WTC11 (cell line): ENCODE measurements at regions not wholly inside any gene's neighbourhood (a gene's known extent, or its start where the extent isn't known, plus 50 kb on each side); places are given as distances from the start of the nearest gene placed in this dataset.

ENCODE experiments used
- ATAC-seq: fragments of 200-7000 bp; cut with Tn5 transposase; 2 replicates; pipeline ENCODE4 v1.10.0; 2021; ENCODE audit warnings: mild to moderate bottlenecking, moderate library complexity
- CTCF ChIA-PET: fragments of 300-600 bp; sonication (Branson Sonifier 250); formaldehyde crosslinking; loops from one replicate; lab custom pipeline; 2021; ENCODE audit warnings: antibody characterized with exemption; lab: Charles Lee
- POLR2A ChIA-PET: fragments of 350-600 bp; sonication (Branson Sonifier 250); formaldehyde crosslinking; loops from one replicate; lab custom pipeline; 2021; ENCODE audit warnings: antibody characterized with exemption; lab: Charles Lee
- DNase-seq: peaks from one replicate; pipeline ENCODE4 v3.0.0; 2021; ENCODE audit warnings: low spot score
- H3K27ac Mint-ChIP-seq: 2 replicates; pipeline ENCODE4 v1.8.0; 2021; ENCODE audit warnings: mixed read lengths
- H3K27me3 Mint-ChIP-seq: 2 replicates; pipeline ENCODE4 v1.8.0; 2021; ENCODE audit warnings: low read depth, mild to moderate bottlenecking, moderate library complexity, mixed read lengths
- H3K36me3 Mint-ChIP-seq: 2 replicates; pipeline ENCODE4 v1.8.0; 2021; ENCODE audit warnings: mixed read lengths
- H3K4me1 Mint-ChIP-seq: 2 replicates; pipeline ENCODE4 v1.8.0; 2022; ENCODE audit warnings: mixed read lengths
- H3K4me3 Mint-ChIP-seq: 2 replicates; pipeline ENCODE4 v1.8.0; 2021; ENCODE audit warnings: mild to moderate bottlenecking, moderate library complexity, mixed read lengths
- H3K9me3 Mint-ChIP-seq: 2 replicates; pipeline ENCODE4 v1.8.0; 2021; ENCODE audit warnings: mixed read lengths
- ESRRA ChIP-seq: sonication (generic); formaldehyde crosslinking; IDR thresholded peaks from 2 replicates; pipeline ENCODE4 v1.8.1; 2022; ENCODE audit warnings: mild to moderate bottlenecking, missing genetic modification reagents, borderline replicate concordance
- FOXP1 ChIP-seq: sonication (generic); formaldehyde crosslinking; IDR thresholded peaks from 2 replicates; pipeline ENCODE4 v1.8.0; 2022; ENCODE audit warnings: missing genetic modification reagents, mild to moderate bottlenecking, moderate library complexity, borderline replicate concordance
- GRHL2 ChIP-seq: fragments of 250-450 bp; sonication (Bioruptor Pico); IDR thresholded peaks from 2 replicates; pipeline ENCODE4 v1.8.0; 2022; ENCODE audit warnings: mild to moderate bottlenecking, moderate library complexity; ENCODE audit not compliant: insufficient replicate concordance, severe bottlenecking
- JUN ChIP-seq: sonication (generic); formaldehyde crosslinking; IDR thresholded peaks from 2 replicates; pipeline ENCODE4 v1.8.0; 2023; ENCODE audit warnings: mild to moderate bottlenecking, missing genetic modification reagents
- KAT7 ChIP-seq: sonication (generic); formaldehyde crosslinking; IDR thresholded peaks from 2 replicates; pipeline ENCODE4 v1.8.1; 2023; ENCODE audit warnings: missing genetic modification reagents, mild to moderate bottlenecking, borderline replicate concordance
- NFATC4 ChIP-seq: fragments of 250-450 bp; sonication (Bioruptor Pico); IDR thresholded peaks from 2 replicates; pipeline ENCODE4 v1.9.0; 2021; ENCODE audit warnings: mild to moderate bottlenecking
- NR1H2 ChIP-seq: sonication (generic); formaldehyde crosslinking; IDR thresholded peaks from 2 replicates; pipeline ENCODE4 v1.9.0; 2021; ENCODE audit warnings: mild to moderate bottlenecking, moderate library complexity, missing genetic modification reagents
- OVOL2 ChIP-seq: fragments of 250-450 bp; sonication (Bioruptor Pico); IDR thresholded peaks from 2 replicates; pipeline ENCODE4 v1.9.0; 2021; ENCODE audit warnings: mild to moderate bottlenecking, borderline replicate concordance
- PRRX2 ChIP-seq: fragments of 250-450 bp; sonication (Bioruptor Pico); IDR thresholded peaks from 2 replicates; pipeline ENCODE4 v1.8.0; 2021; ENCODE audit warnings: mild to moderate bottlenecking
- RELA ChIP-seq: sonication (generic); formaldehyde crosslinking; IDR thresholded peaks from 2 replicates; pipeline ENCODE4 v1.8.1; 2022; ENCODE audit warnings: missing genetic modification reagents, mild to moderate bottlenecking, borderline replicate concordance
- RORB ChIP-seq: fragments of 250-450 bp; sonication (Bioruptor Pico); IDR thresholded peaks from 2 replicates; pipeline ENCODE4 v1.9.0; 2021; ENCODE audit warnings: mild to moderate bottlenecking
- ZNF219 ChIP-seq: sonication (generic); formaldehyde crosslinking; IDR thresholded peaks from 2 replicates; pipeline ENCODE4 v1.8.0; 2023; ENCODE audit warnings: missing genetic modification reagents, mild to moderate bottlenecking, borderline replicate concordance
- ZNF232 ChIP-seq: sonication (generic); formaldehyde crosslinking; IDR thresholded peaks from 2 replicates; pipeline ENCODE4 v1.8.0; 2022; ENCODE audit warnings: mild to moderate bottlenecking, missing genetic modification reagents
- ZNF416 ChIP-seq: fragments of 250-450 bp; sonication (Bioruptor Pico); IDR thresholded peaks from 2 replicates; pipeline ENCODE4 v1.9.0; 2021; ENCODE audit warnings: mild to moderate bottlenecking, inconsistent platforms
- ZNF671 ChIP-seq: fragments of 250-450 bp; sonication (Bioruptor Pico); IDR thresholded peaks from 2 replicates; pipeline ENCODE4 v1.8.0; 2021; ENCODE audit warnings: mild to moderate bottlenecking
- TF ChIP-seq, protein P1 (sequence below): fragments of 200-600 bp; IDR thresholded peaks from 2 replicates; pipeline ENCODE4 v1.8.0; 2022; ENCODE audit warnings: antibody characterized with exemption
- TF ChIP-seq, protein P2 (sequence below): sonication (generic); formaldehyde crosslinking; IDR thresholded peaks from 2 replicates; pipeline ENCODE4 v1.8.1; 2023; ENCODE audit warnings: mild to moderate bottlenecking, missing genetic modification reagents, moderate library complexity
- TF ChIP-seq, protein P3 (sequence below): sonication (generic); formaldehyde crosslinking; IDR thresholded peaks from 2 replicates; pipeline ENCODE4 v1.8.0; 2022; ENCODE audit warnings: mild to moderate bottlenecking, missing genetic modification reagents
- TF ChIP-seq, protein P4 (sequence below): sonication (generic); formaldehyde crosslinking; IDR thresholded peaks from 2 replicates; pipeline ENCODE4 v1.8.1; 2023; ENCODE audit warnings: mild to moderate bottlenecking, missing genetic modification reagents, borderline replicate concordance
- TF ChIP-seq, protein P5 (sequence below): sonication (generic); formaldehyde crosslinking; IDR thresholded peaks from 2 replicates; pipeline ENCODE4 v1.8.1; 2022; ENCODE audit warnings: missing genetic modification reagents, borderline replicate concordance
- TF ChIP-seq, protein P6 (sequence below): sonication (generic); formaldehyde crosslinking; IDR thresholded peaks from 2 replicates; pipeline ENCODE4 v1.8.1; 2022; ENCODE audit warnings: mild to moderate bottlenecking, moderate library complexity, missing genetic modification reagents
- TF ChIP-seq, protein P7 (sequence below): fragments of 250-450 bp; sonication (Bioruptor Pico); IDR thresholded peaks from 2 replicates; pipeline ENCODE4 v1.9.0; 2021; ENCODE audit warnings: mild to moderate bottlenecking

DNA sequence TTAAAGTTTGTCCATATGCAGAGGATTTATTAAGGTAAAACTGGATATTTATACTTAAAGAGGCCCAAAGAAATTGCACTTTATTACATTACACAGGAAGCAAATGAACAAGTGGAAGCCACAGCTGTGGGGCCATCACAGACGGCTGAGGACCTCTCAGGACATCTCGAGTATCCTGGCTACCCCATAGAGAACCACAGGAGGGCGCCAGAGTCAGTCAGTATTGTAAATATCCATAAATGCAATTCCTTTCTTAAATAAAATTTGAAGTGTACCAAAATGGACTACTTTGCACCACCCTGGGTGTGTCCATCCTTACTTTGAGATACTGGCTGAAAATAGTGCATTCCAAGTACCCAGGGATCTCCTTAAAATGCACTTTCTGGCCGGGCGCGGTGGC is 257.2 kb downstream of the MRPL39 start:
- POLR2A ChIA-PET = no interaction called here
- TF ChIP-seq, protein P1, sequence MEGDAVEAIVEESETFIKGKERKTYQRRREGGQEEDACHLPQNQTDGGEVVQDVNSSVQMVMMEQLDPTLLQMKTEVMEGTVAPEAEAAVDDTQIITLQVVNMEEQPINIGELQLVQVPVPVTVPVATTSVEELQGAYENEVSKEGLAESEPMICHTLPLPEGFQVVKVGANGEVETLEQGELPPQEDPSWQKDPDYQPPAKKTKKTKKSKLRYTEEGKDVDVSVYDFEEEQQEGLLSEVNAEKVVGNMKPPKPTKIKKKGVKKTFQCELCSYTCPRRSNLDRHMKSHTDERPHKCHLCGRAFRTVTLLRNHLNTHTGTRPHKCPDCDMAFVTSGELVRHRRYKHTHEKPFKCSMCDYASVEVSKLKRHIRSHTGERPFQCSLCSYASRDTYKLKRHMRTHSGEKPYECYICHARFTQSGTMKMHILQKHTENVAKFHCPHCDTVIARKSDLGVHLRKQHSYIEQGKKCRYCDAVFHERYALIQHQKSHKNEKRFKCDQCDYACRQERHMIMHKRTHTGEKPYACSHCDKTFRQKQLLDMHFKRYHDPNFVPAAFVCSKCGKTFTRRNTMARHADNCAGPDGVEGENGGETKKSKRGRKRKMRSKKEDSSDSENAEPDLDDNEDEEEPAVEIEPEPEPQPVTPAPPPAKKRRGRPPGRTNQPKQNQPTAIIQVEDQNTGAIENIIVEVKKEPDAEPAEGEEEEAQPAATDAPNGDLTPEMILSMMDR = peak; percentile 70
- no peak for TF ChIP-seq OVOL2 (CRISPR knock-in tag)
- TF ChIP-seq, all 79 proteins: peak for 1
- no peak overlapping the region for H3K4me3 Mint-ChIP-seq
- H3K36me3 Mint-ChIP-seq = peaks cover 5% of the 10 kb centered on the region
- DNase-seq (peak; percentile 71), ATAC-seq (peak; percentile 78)
- peaks cover 2% of the 10 kb centered on the region; the same call in 1 of the 2 replicates for H3K27me3 Mint-ChIP-seq
- H3K9me3 Mint-ChIP-seq = peaks cover 27% of the 10 kb centered on the region
- H3K4me1 Mint-ChIP-seq = no peaks in the 10 kb centered on the region
- no peak overlapping the region for H3K27ac Mint-ChIP-seq
- CTCF ChIA-PET = interaction anchor here (0.5 to 2.6 kb wide), 8 partner anchors 10 to 67 kb away, joined by 3 to 42 read pairs (median 4); no protein-coding TSS in a partner anchor

DNA sequence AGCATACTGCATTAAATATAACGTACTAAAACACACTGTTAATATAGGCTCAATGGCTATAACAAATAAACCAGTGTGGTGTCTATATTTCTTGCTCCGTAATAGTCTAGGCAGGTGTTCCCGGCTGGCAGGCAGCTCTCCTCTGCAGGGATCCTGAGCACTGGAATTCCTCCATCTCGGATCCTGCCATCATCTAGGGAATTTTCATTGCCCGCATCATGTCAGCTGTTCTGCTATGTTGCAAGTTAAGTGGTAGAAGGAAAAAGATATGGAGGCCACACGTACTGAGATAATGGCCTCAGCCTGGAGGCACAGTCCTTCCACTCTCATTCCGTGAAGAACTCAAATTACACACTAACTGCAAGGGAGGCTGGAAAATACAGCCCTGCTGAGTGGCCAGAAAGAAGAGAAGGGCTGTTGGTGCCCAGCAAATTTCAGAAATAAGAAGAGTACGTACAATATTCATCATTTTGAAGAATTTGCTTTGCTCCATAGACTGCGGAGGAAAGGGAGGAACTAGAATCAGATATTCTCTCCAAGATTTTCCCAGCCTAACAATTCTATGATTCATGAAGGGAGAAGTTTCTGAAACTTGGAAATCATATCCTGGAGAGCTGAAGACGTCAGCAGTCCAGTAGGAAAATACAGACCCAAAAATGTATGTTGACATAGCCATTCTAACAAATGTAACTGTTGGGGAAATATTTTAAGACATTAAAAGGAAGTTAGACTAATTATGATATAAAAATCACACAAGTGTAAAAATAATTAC is 263.3 kb downstream of the MRPL39 start:
- Mint-ChIP-seq H3K36me3 (peaks cover 5% of the 10 kb centered on the region), H3K9me3 (peaks cover 14% of the 10 kb centered on the region), H3K27me3 (peaks cover 2% of the 10 kb centered on the region; the same call in 1 of the 2 replicates), H3K27ac (no peak overlapping the region), H3K4me1 (peaks cover 38% of the 10 kb centered on the region), H3K4me3 (no peak overlapping the region)
- CTCF ChIA-PET = no interaction called here
- POLR2A ChIA-PET = no interaction called here
- TF ChIP-seq NFATC4 (CRISPR knock-in tag) (no peak), PRRX2 (CRISPR knock-in tag) (no peak)
- peak; percentile 53 for ATAC-seq
- DNase-seq = no peak

DNA sequence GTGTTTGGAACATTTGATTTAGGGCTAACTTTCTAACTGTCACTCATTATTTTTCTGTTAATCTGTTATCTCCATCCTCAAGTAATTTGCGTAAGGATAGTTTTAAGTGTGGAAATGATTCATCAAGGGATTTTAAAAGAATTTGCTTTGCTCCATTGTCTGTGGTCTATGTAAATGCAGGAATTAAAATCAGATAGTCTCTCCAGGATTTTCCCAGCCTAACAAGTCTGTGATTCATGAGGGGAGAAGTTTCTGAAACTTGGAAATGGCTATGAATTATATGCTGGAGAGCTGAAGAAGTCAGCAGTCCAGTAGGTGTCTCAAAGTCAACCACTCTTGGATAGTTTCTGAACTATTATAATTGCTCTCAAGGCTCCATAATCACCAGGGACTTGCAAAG is 264.5 kb downstream of the MRPL39 start:
- H3K27ac Mint-ChIP-seq = no peak overlapping the region
- CTCF ChIA-PET = no interaction called here
- no peak for ATAC-seq
- peaks cover 49% of the 10 kb centered on the region for H3K4me1 Mint-ChIP-seq
- DNase-seq = no peak
- POLR2A ChIA-PET = no interaction called here
- H3K36me3 Mint-ChIP-seq = no peaks in the 10 kb centered on the region; the same call in 1 of the 2 replicates
- H3K27me3 Mint-ChIP-seq = no peaks in the 10 kb centered on the region
- peaks cover 6% of the 10 kb centered on the region for H3K9me3 Mint-ChIP-seq
- H3K4me3 Mint-ChIP-seq = no peak overlapping the region
- TF ChIP-seq FOXP1 (CRISPR knock-in tag) (no peak), KAT7 (no peak), GRHL2 (CRISPR knock-in tag) (no peak), ZNF671 (CRISPR knock-in tag) (no peak), ZNF219 (CRISPR knock-in tag) (no peak), ZNF416 (no peak), ESRRA (CRISPR knock-in tag) (no peak), NR1H2 (CRISPR knock-in tag) (no peak), RORB (no peak), RELA (CRISPR knock-in tag) (no peak), ZNF232 (CRISPR knock-in tag) (no peak), JUN (CRISPR knock-in tag) (no peak)
- TF ChIP-seq, protein P2, sequence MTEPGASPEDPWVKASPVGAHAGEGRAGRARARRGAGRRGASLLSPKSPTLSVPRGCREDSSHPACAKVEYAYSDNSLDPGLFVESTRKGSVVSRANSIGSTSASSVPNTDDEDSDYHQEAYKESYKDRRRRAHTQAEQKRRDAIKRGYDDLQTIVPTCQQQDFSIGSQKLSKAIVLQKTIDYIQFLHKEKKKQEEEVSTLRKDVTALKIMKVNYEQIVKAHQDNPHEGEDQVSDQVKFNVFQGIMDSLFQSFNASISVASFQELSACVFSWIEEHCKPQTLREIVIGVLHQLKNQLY = no peak
- TF ChIP-seq, protein P3, sequence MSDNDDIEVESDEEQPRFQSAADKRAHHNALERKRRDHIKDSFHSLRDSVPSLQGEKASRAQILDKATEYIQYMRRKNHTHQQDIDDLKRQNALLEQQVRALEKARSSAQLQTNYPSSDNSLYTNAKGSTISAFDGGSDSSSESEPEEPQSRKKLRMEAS (CRISPR knock-in tag) = no peak
- TF ChIP-seq, protein P4, sequence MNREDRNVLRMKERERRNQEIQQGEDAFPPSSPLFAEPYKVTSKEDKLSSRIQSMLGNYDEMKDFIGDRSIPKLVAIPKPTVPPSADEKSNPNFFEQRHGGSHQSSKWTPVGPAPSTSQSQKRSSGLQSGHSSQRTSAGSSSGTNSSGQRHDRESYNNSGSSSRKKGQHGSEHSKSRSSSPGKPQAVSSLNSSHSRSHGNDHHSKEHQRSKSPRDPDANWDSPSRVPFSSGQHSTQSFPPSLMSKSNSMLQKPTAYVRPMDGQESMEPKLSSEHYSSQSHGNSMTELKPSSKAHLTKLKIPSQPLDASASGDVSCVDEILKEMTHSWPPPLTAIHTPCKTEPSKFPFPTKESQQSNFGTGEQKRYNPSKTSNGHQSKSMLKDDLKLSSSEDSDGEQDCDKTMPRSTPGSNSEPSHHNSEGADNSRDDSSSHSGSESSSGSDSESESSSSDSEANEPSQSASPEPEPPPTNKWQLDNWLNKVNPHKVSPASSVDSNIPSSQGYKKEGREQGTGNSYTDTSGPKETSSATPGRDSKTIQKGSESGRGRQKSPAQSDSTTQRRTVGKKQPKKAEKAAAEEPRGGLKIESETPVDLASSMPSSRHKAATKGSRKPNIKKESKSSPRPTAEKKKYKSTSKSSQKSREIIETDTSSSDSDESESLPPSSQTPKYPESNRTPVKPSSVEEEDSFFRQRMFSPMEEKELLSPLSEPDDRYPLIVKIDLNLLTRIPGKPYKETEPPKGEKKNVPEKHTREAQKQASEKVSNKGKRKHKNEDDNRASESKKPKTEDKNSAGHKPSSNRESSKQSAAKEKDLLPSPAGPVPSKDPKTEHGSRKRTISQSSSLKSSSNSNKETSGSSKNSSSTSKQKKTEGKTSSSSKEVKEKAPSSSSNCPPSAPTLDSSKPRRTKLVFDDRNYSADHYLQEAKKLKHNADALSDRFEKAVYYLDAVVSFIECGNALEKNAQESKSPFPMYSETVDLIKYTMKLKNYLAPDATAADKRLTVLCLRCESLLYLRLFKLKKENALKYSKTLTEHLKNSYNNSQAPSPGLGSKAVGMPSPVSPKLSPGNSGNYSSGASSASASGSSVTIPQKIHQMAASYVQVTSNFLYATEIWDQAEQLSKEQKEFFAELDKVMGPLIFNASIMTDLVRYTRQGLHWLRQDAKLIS (CRISPR knock-in tag) = no peak
- TF ChIP-seq, protein P5, sequence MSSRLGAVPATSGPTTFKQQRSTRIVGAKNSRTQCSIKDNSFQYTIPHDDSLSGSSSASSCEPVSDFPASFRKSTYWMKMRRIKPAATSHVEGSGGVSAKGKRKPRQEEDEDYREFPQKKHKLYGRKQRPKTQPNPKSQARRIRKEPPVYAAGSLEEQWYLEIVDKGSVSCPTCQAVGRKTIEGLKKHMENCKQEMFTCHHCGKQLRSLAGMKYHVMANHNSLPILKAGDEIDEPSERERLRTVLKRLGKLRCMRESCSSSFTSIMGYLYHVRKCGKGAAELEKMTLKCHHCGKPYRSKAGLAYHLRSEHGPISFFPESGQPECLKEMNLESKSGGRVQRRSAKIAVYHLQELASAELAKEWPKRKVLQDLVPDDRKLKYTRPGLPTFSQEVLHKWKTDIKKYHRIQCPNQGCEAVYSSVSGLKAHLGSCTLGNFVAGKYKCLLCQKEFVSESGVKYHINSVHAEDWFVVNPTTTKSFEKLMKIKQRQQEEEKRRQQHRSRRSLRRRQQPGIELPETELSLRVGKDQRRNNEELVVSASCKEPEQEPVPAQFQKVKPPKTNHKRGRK (CRISPR knock-in tag) = no peak
- TF ChIP-seq, protein P6, sequence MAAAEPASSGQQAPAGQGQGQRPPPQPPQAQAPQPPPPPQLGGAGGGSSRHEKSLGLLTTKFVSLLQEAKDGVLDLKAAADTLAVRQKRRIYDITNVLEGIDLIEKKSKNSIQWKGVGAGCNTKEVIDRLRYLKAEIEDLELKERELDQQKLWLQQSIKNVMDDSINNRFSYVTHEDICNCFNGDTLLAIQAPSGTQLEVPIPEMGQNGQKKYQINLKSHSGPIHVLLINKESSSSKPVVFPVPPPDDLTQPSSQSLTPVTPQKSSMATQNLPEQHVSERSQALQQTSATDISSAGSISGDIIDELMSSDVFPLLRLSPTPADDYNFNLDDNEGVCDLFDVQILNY (CRISPR knock-in tag) = no peak
- TF ChIP-seq, protein P7, sequence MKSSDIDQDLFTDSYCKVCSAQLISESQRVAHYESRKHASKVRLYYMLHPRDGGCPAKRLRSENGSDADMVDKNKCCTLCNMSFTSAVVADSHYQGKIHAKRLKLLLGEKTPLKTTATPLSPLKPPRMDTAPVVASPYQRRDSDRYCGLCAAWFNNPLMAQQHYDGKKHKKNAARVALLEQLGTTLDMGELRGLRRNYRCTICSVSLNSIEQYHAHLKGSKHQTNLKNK = no peak
